ENCODE measurements at regions not wholly inside any gene's neighbourhood (a gene's known extent, or its start where the extent isn't known, plus 50 kb on each side); places are given as distances from the start of the nearest gene placed in this dataset.

DNA sequence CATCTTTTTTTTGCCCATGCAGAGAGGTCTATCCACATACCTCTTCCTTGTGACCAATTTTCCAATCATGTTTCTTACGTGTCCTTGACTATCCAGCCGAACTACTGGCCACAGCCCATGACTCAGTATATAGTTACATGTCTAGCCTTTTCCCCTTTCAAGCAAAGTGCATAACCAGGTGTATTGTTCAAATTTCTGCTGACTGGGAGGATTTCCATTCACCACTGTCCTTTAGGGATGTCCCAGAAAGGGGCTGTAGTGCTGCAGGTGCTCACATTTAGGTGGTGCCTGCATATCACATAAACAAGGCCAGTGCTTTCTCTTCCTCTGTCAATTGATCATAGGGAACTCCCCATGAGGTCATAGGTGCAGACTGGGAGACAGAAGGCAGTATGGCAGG, 69.4 kb upstream of the ALDH1A3 start:
- POLR2A ChIA-PET: no interaction called here
- 0% methylated on average over 2 of the region's 2 CpGs for WGBS (ENCODE audit: insufficient coverage, low coverage, missing lambda C conversion rate)
- TF ChIP-seq ZNF644 (tag; IDR thresholded peaks at IDR 0.05; ENCODE audit: low read depth) (no peak), TCFL5 (CRISPR knock-in tag; conservative IDR thresholded peaks at IDR 0.05) (no peak), ETV5 (CRISPR knock-in tag; IDR thresholded peaks at IDR 0.05; ENCODE audit: low read depth) (no peak), RBFOX2 (IDR thresholded peaks at IDR 0.05; ENCODE audit: low read depth, low read length) (no peak), BRD4 (IDR thresholded peaks at IDR 0.05) (no peak), MYNN (IDR thresholded peaks at IDR 0.05) (no peak), MYNN (CRISPR knock-in tag; IDR thresholded peaks at IDR 0.05) (no peak), SAFB2 (IDR thresholded peaks at IDR 0.05; ENCODE audit: borderline replicate concordance, low read depth, low read length, severe bottlenecking) (no peak), SMARCA5 (IDR thresholded peaks at IDR 0.05) (no peak), PHB2 (IDR thresholded peaks at IDR 0.05; ENCODE audit: low read depth) (no peak), FOXA3 (CRISPR knock-in tag; conservative IDR thresholded peaks at IDR 0.05 in 1 of 2, IDR thresholded peaks at IDR 0.05 in 1 of 2) (no peak), TEAD1 (CRISPR knock-in tag; IDR thresholded peaks at IDR 0.05) (no peak), POLR2H (tag; IDR thresholded peaks at IDR 0.05; ENCODE audit: low read depth) (no peak)
- TF ChIP-seq, protein P1, sequence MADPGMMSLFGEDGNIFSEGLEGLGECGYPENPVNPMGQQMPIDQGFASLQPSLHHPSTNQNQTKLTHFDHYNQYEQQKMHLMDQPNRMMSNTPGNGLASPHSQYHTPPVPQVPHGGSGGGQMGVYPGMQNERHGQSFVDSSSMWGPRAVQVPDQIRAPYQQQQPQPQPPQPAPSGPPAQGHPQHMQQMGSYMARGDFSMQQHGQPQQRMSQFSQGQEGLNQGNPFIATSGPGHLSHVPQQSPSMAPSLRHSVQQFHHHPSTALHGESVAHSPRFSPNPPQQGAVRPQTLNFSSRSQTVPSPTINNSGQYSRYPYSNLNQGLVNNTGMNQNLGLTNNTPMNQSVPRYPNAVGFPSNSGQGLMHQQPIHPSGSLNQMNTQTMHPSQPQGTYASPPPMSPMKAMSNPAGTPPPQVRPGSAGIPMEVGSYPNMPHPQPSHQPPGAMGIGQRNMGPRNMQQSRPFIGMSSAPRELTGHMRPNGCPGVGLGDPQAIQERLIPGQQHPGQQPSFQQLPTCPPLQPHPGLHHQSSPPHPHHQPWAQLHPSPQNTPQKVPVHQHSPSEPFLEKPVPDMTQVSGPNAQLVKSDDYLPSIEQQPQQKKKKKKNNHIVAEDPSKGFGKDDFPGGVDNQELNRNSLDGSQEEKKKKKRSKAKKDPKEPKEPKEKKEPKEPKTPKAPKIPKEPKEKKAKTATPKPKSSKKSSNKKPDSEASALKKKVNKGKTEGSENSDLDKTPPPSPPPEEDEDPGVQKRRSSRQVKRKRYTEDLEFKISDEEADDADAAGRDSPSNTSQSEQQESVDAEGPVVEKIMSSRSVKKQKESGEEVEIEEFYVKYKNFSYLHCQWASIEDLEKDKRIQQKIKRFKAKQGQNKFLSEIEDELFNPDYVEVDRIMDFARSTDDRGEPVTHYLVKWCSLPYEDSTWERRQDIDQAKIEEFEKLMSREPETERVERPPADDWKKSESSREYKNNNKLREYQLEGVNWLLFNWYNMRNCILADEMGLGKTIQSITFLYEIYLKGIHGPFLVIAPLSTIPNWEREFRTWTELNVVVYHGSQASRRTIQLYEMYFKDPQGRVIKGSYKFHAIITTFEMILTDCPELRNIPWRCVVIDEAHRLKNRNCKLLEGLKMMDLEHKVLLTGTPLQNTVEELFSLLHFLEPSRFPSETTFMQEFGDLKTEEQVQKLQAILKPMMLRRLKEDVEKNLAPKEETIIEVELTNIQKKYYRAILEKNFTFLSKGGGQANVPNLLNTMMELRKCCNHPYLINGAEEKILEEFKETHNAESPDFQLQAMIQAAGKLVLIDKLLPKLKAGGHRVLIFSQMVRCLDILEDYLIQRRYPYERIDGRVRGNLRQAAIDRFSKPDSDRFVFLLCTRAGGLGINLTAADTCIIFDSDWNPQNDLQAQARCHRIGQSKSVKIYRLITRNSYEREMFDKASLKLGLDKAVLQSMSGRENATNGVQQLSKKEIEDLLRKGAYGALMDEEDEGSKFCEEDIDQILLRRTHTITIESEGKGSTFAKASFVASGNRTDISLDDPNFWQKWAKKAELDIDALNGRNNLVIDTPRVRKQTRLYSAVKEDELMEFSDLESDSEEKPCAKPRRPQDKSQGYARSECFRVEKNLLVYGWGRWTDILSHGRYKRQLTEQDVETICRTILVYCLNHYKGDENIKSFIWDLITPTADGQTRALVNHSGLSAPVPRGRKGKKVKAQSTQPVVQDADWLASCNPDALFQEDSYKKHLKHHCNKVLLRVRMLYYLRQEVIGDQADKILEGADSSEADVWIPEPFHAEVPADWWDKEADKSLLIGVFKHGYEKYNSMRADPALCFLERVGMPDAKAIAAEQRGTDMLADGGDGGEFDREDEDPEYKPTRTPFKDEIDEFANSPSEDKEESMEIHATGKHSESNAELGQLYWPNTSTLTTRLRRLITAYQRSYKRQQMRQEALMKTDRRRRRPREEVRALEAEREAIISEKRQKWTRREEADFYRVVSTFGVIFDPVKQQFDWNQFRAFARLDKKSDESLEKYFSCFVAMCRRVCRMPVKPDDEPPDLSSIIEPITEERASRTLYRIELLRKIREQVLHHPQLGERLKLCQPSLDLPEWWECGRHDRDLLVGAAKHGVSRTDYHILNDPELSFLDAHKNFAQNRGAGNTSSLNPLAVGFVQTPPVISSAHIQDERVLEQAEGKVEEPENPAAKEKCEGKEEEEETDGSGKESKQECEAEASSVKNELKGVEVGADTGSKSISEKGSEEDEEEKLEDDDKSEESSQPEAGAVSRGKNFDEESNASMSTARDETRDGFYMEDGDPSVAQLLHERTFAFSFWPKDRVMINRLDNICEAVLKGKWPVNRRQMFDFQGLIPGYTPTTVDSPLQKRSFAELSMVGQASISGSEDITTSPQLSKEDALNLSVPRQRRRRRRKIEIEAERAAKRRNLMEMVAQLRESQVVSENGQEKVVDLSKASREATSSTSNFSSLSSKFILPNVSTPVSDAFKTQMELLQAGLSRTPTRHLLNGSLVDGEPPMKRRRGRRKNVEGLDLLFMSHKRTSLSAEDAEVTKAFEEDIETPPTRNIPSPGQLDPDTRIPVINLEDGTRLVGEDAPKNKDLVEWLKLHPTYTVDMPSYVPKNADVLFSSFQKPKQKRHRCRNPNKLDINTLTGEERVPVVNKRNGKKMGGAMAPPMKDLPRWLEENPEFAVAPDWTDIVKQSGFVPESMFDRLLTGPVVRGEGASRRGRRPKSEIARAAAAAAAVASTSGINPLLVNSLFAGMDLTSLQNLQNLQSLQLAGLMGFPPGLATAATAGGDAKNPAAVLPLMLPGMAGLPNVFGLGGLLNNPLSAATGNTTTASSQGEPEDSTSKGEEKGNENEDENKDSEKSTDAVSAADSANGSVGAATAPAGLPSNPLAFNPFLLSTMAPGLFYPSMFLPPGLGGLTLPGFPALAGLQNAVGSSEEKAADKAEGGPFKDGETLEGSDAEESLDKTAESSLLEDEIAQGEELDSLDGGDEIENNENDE (IDR thresholded peaks at IDR 0.05; ENCODE audit: low read depth, low read length): no peak

More for the DNA sequence above, 69.4 kb upstream of the ALDH1A3 start:
- Histone ChIP-seq H3K9ac (ENCODE audit: insufficient read depth in 1 of 2, low read depth in 2 of 2, low read length in 2 of 2) (no peak overlapping the region), H3K4me3 (no peak overlapping the region), H3K9me3 (replicated peaks; ENCODE audit: control insufficient read depth, insufficient read depth, low read depth, low read length) (no peaks in the 10 kb centered on the region), H2AFZ (ENCODE audit: low read depth, low read length) (no peak overlapping the region), H3K9me1 (ENCODE audit: control insufficient read depth, insufficient read depth, low read length) (no peaks in the 10 kb centered on the region), H3K79me2 (ENCODE audit: control insufficient read depth, insufficient read depth, low read length) (no peaks in the 10 kb centered on the region), H3K27me3 (ENCODE audit: control insufficient read depth in 2 of 2, insufficient read depth in 2 of 2, low read length in 2 of 2) (no peaks in the 10 kb centered on the region), H3K27ac (ENCODE audit: extremely low read depth, low read depth, low read length) (no peak overlapping the region), H3K4me2 (ENCODE audit: insufficient read depth, low read length) (no peak overlapping the region), H3K4me1 (replicated peaks in 1 of 2; ENCODE audit: control insufficient read depth in 2 of 2, insufficient read depth in 2 of 2, low read length in 2 of 2) (no peaks in the 10 kb centered on the region), H3K36me3 (ENCODE audit: control insufficient read depth, insufficient read depth, low read length) (no peaks in the 10 kb centered on the region), H4K20me1 (replicated peaks; ENCODE audit: control insufficient read depth, insufficient read depth, low read length) (no peaks in the 10 kb centered on the region)
- DNase-seq (ENCODE audit: extremely low read depth in 1 of 4, low spot score in 3 of 4) (no peak), ATAC-seq (no peak), FAIRE-seq (no peak)
- no TSS peak for BruUV-seq (replicated peaks)
- intact Hi-C loops (cut with micrococcal nuclease) (no loop called here), in situ Hi-C loops (cut with MboI) (no loop called here)
- CTCF ChIA-PET (ENCODE audit: low intra/inter-chr PET ratio): no interaction called here

Data from K562 (cell line).